Lower lobe of right lung (tissue), 2 donors: ENCODE measurements at regions not wholly inside any gene's neighbourhood (a gene's known extent, or its start where the extent isn't known, plus 50 kb on each side); places are given as distances from the start of the nearest gene placed in this dataset.
"Not testable (repeated sequence)": the region's sequence is repeated elsewhere in the genome, so short reads cannot be mapped to it uniquely, and the experiment has no call there.

Experiments used
- ATAC-seq, 2 donors: fragments of 200-7000 bp; cut with Tn5 transposase; one replicate each; pipeline ENCODE4 v1.9.1; 2020 to 2022; ENCODE audit warnings: mild to moderate bottlenecking in 2 of 2, moderate library complexity in 2 of 2
- DNase-seq: peaks from one replicate; pipeline ENCODE4 v3.0.0-alpha.2; 2020
- H3K27ac ChIP-seq: fragments of 200-600 bp; one replicate; pipeline ENCODE4 v1.8.0; 2022
- H3K27me3 ChIP-seq: fragments of 200-600 bp; one replicate; pipeline ENCODE4 v1.8.0; 2022; ENCODE audit warnings: low read depth
- H3K36me3 ChIP-seq: fragments of 200-600 bp; one replicate; pipeline ENCODE4 v1.8.0; 2022; ENCODE audit warnings: mild to moderate bottlenecking
- H3K4me1 ChIP-seq: fragments of 200-600 bp; one replicate; pipeline ENCODE4 v1.8.0; 2022
- H3K4me3 ChIP-seq: fragments of 200-600 bp; one replicate; pipeline ENCODE4 v1.8.0; 2022; ENCODE audit warnings: mild to moderate bottlenecking
- H3K9me3 ChIP-seq: fragments of 200-600 bp; one replicate; pipeline ENCODE4 v1.8.0; 2022
- CTCF ChIP-seq: fragments of 200-600 bp; IDR thresholded peaks from one replicate; pipeline ENCODE4 v1.8.0; 2022; ENCODE audit warnings: antibody characterized with exemption, mild to moderate bottlenecking
- intact Hi-C: fragments of 100-400 bp; cut with DNase I; formaldehyde crosslinking; loops from one replicate; pipeline ENCODE4 v1.11.0; 2022
- donor health status: DM: no; HTN: yes; CAD: no; lungs with severe emphysema.

GRCh38 chr6:167690931-167691330 lies 135.8 kb upstream of the AFDN start:
- Histone ChIP-seq H3K27me3 (no peaks in the 10 kb centered on the region), H3K4me1 (peaks cover 10% of the 10 kb centered on the region), H3K27ac (no peak overlapping the region), H3K36me3 (no peaks in the 10 kb centered on the region), H3K4me3 (no peak overlapping the region), H3K9me3 (no peaks in the 10 kb centered on the region)
- TF ChIP-seq CTCF: no peak
- no peak for ATAC-seq
- intact Hi-C loops: no loop called here
- no peak for DNase-seq

- intact Hi-C loops: no loop called here
- H3K27me3 ChIP-seq: no peaks in the 10 kb centered on the region
- H3K4me3 ChIP-seq: no peak overlapping the region
- peaks cover 10% of the 10 kb centered on the region for H3K4me1 ChIP-seq
- no peaks in the 10 kb centered on the region for H3K36me3 ChIP-seq
- no peaks in the 10 kb centered on the region for H3K9me3 ChIP-seq
- no peak for ATAC-seq
- TF ChIP-seq CTCF: no peak
- DNase-seq: no peak
- H3K27ac ChIP-seq: no peak overlapping the region
These were observed 135.0 kb upstream of the AFDN start for GRCh38 chr6:167691533-167692312.

- H3K9me3 ChIP-seq, intact Hi-C loops, ATAC-seq, DNase-seq, H3K27ac ChIP-seq, H3K4me3 ChIP-seq, H3K36me3 ChIP-seq, H3K27me3 ChIP-seq: not testable (repeated sequence)
- peaks cover 14% of the 10 kb centered on the region for H3K4me1 ChIP-seq
These were observed 133.2 kb upstream of the AFDN start for GRCh38 chr6:167693478-167693877.

- H3K27ac ChIP-seq: no peak overlapping the region
- peaks cover 22% of the 10 kb centered on the region for H3K4me1 ChIP-seq
- no peaks in the 10 kb centered on the region for H3K27me3 ChIP-seq
- H3K36me3 ChIP-seq: no peaks in the 10 kb centered on the region
- H3K4me3 ChIP-seq: no peak overlapping the region
- no peak for DNase-seq
- no peaks in the 10 kb centered on the region for H3K9me3 ChIP-seq
- TF ChIP-seq CTCF: no peak
- intact Hi-C loops: no loop called here
- ATAC-seq: no peak
These were observed 130.9 kb upstream of the AFDN start for GRCh38 chr6:167695831-167696230.

- ATAC-seq (no peak), DNase-seq (no peak)
- H3K27ac ChIP-seq: no peak overlapping the region
- no peak overlapping the region for H3K4me3 ChIP-seq
- no peaks in the 10 kb centered on the region for H3K36me3 ChIP-seq
- peaks cover 22% of the 10 kb centered on the region for H3K4me1 ChIP-seq
- intact Hi-C loops: no loop called here
- H3K27me3 ChIP-seq: no peaks in the 10 kb centered on the region
- H3K9me3 ChIP-seq: no peaks in the 10 kb centered on the region
- no peak for TF ChIP-seq CTCF
These were observed 130.4 kb upstream of the AFDN start for GRCh38 chr6:167696296-167696695.

GRCh38 chr6:167697316-167697715 lies 129.4 kb upstream of the AFDN start:
- Histone ChIP-seq H3K27ac (no peak overlapping the region), H3K4me3 (no peak overlapping the region), H3K9me3 (no peaks in the 10 kb centered on the region), H3K36me3 (no peaks in the 10 kb centered on the region), H3K4me1 (peaks cover 22% of the 10 kb centered on the region), H3K27me3 (no peaks in the 10 kb centered on the region)
- intact Hi-C loops: no loop called here
- ATAC-seq: no peak
- no peak for DNase-seq
- no peak for TF ChIP-seq CTCF
